Esophagus muscularis mucosa (tissue), 4 donors: ENCODE measurements at regions not wholly inside any gene's neighbourhood (a gene's known extent, or its start where the extent isn't known, plus 50 kb on each side); places are given as distances from the start of the nearest gene placed in this dataset.

ENCODE experiments used
- CTCF ChIP-seq, 3 experiments: fragments of 200-600 bp in 2 of 3; fragments of 450-650 bp in 1 of 3; sonication (generic) in 2 of 3; IDR thresholded peaks; one replicate each; pipeline ENCODE4 v1.5.1; 2017 to 2019; ENCODE audit warnings: antibody characterized with exemption in 3 of 3, mild to moderate bottlenecking in 2 of 3, moderate library complexity in 1 of 3
- EP300 ChIP-seq: sonication (generic); formaldehyde crosslinking; IDR thresholded peaks from one replicate; pipeline ENCODE4 v1.6.1; 2017; ENCODE audit warnings: antibody characterized with exemption
- POLR2A ChIP-seq: fragments of 450-650 bp; IDR thresholded peaks from one replicate; pipeline ENCODE4 v1.6.1; 2017; ENCODE audit warnings: antibody characterized with exemption, moderate library complexity, mild to moderate bottlenecking, low read depth

DNA sequence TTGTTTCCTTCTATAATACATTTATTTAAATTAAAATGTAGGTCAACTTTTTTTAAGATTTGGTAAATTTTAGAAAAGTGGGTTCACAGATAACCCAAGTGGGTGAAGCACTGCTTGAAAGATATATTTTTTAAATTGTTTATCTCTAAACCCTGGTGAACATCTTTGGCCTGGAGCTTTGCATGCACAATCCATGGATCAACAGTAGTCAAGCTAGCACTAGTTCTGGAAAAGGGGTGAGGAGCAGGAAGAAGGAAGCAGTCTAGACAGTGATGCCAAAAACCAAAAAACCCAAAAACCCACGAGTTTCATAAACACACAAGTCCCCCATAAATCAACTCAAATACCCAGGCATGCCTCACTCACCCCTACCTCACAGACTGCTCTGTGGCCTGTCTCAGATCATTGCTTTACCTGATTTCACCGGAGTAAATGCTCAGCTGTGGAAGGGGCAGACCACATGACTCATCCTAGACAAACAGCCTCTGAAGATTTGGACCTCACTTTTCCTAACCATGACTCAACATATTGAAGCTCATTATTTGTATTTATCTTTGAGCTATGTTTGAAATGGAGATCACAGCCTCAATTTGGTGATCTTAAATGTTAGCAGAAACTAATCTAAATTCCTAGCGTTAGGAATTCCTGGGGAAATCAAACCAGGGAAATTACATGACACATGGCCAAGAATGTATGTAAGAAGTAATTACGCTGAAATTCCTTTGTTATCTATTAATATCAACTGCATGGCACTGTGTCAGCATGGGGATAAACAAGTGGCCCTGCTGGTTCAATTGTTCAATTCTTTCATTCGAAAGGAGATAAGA, 149.6 kb downstream of the ZNF608 start:
- no peak for TF ChIP-seq POLR2A
- no peak for TF ChIP-seq CTCF (IDR thresholded peaks at IDR 0.05)
- no peak for TF ChIP-seq EP300
